H1 (cell line): ENCODE measurements at regions not wholly inside any gene's neighbourhood (a gene's known extent, or its start where the extent isn't known, plus 50 kb on each side); places are given as distances from the start of the nearest gene placed in this dataset.

Experiments used
- CTCF ChIA-PET: fragments of 300-600 bp; sonication (Branson Sonifier 250); formaldehyde crosslinking; loops from one replicate; lab custom pipeline; 2021; ENCODE audit not compliant: partially characterized antibody; lab: Charles Lee
- POLR2A ChIA-PET: fragments of 300-600 bp; sonication (Branson Sonifier 250); formaldehyde crosslinking; loops from one replicate; lab custom pipeline; 2021; ENCODE audit warnings: inconsistent platforms; ENCODE audit not compliant: partially characterized antibody; lab: Charles Lee
- DNase-seq, 2 experiments: peaks; one replicate each; pipeline versions ENCODE4 v3.0.0 to v3.0.0-alpha.2; 2010 to 2022; ENCODE audit warnings: low spot score in 2 of 2, low read depth in 1 of 2, mixed read lengths in 1 of 2
- FAIRE-seq: peaks from 2 replicates; lab custom pipeline; 2011; peaks lifted over from hg19 to GRCh38; lab: Jason Lieb, UNC
- H2AFZ ChIP-seq: 2 replicates; pipeline ENCODE4 v1.8.1; 2012; ENCODE audit warnings: low read length, inconsistent platforms
- H2AK5ac ChIP-seq: 2 replicates; pipeline ENCODE4 v1.6.1; 2013; ENCODE audit warnings: low read depth, low read length
- H2BK120ac ChIP-seq: replicated peaks from 2 replicates; pipeline ENCODE3; 2013; ENCODE audit warnings: low read depth, low read length, inconsistent platforms
- H2BK12ac ChIP-seq: 2 replicates; pipeline ENCODE4 v1.6.1; 2013; ENCODE audit warnings: low read depth, low read length
- H2BK15ac ChIP-seq: 2 replicates; pipeline ENCODE4 v1.6.1; 2013; ENCODE audit warnings: low read length
- H2BK20ac ChIP-seq: 2 replicates; pipeline ENCODE4 v1.6.1; 2013; ENCODE audit warnings: low read length
- H2BK5ac ChIP-seq: 2 replicates; pipeline ENCODE4 v1.6.1; 2013; ENCODE audit warnings: low read depth, low read length
- H3K14ac ChIP-seq: 2 replicates; pipeline ENCODE4 v1.6.1; 2013; ENCODE audit warnings: inconsistent platforms; ENCODE audit not compliant: insufficient read length
- H3K18ac ChIP-seq: 2 replicates; pipeline ENCODE4 v1.6.1; 2013; ENCODE audit warnings: low read length; ENCODE audit errors: extremely low read depth
- H3K23ac ChIP-seq: 2 replicates; pipeline ENCODE4 v1.6.1; 2013; ENCODE audit warnings: inconsistent platforms; ENCODE audit not compliant: insufficient read length
- H3K23me2 ChIP-seq: 2 replicates; pipeline ENCODE4 v1.6.1; 2013; ENCODE audit warnings: low read depth, low read length
- H3K27ac ChIP-seq: 2 replicates; pipeline ENCODE4 v1.6.1; 2011; ENCODE audit warnings: low read depth, low read length, inconsistent platforms
- H3K27me3 ChIP-seq, 4 experiments: replicated peaks in 1 of 4; 1 replicate in 1 of 4; 2 replicates in 3 of 4; pipeline versions ENCODE4 v1.6.1 to v1.8.1; 2011 to 2013; ENCODE audit warnings: low read length in 3 of 4, mild to moderate bottlenecking in 3 of 4, inconsistent platforms in 2 of 4, mixed read lengths in 2 of 4, moderate library complexity in 1 of 4; ENCODE audit not compliant: control insufficient read depth in 3 of 4, insufficient read depth in 3 of 4; ENCODE audit errors: extremely low read depth in 1 of 4
- H3K36me3 ChIP-seq, 4 experiments: 2 replicates each; pipeline versions ENCODE4 v1.6.1 to v1.8.1; 2011 to 2013; ENCODE audit warnings: mild to moderate bottlenecking in 4 of 4, low read length in 3 of 4, moderate library complexity in 2 of 4, control low read depth in 1 of 4, inconsistent platforms in 1 of 4; ENCODE audit not compliant: insufficient read depth in 4 of 4, control insufficient read depth in 2 of 4
- H3K4ac ChIP-seq: replicated peaks from 2 replicates; pipeline ENCODE3; 2013; ENCODE audit warnings: low read length, low read depth, mixed read lengths, inconsistent platforms; ENCODE audit not compliant: insufficient read length
- H3K4me1 ChIP-seq, 4 experiments: replicated peaks in 1 of 4; 1 replicate in 1 of 4; 2 replicates in 3 of 4; pipeline versions ENCODE4 v1.6.1 to v1.8.1; 2011 to 2013; ENCODE audit warnings: low read length in 3 of 4, inconsistent platforms in 2 of 4, mixed read lengths in 1 of 4; ENCODE audit not compliant: insufficient read depth in 4 of 4, control insufficient read depth in 3 of 4
- H3K4me2 ChIP-seq, 2 experiments: 2 replicates each; pipeline versions ENCODE4 v1.6.1 to v1.8.1; 2011 to 2013; ENCODE audit warnings: low read depth in 2 of 2, low read length in 2 of 2, control low read depth in 1 of 2, inconsistent platforms in 1 of 2, mild to moderate bottlenecking in 1 of 2; ENCODE audit not compliant: insufficient read depth in 1 of 2
- H3K4me3 ChIP-seq, 4 experiments: fragments of 200-600, 300-600 bp in 1 of 4; sonication (generic), shearing (Covaris generic), sonication (Bioruptor Twin) in 1 of 4; 2 replicates each; pipeline versions ENCODE4 v1.5.1 to v1.8.1; 2011 to 2016; ENCODE audit warnings: low read length in 4 of 4, low read depth in 3 of 4, control low read depth in 2 of 4, inconsistent platforms in 2 of 4, mild to moderate bottlenecking in 2 of 4, mixed read lengths in 1 of 4, moderate library complexity in 1 of 4; ENCODE audit not compliant: insufficient read depth in 2 of 4; ENCODE audit errors: extremely low read depth in 1 of 4
- H3K56ac ChIP-seq: replicated peaks from 2 replicates; pipeline ENCODE3; 2013; ENCODE audit warnings: low read depth, mild to moderate bottlenecking, mixed read lengths, low read length, inconsistent platforms; ENCODE audit not compliant: insufficient read length
- H3K79me1 ChIP-seq: 2 replicates; pipeline ENCODE4 v1.6.1; 2013; ENCODE audit warnings: low read depth, low read length, control low read depth
- H3K79me2 ChIP-seq, 2 experiments: 2 replicates each; pipeline versions ENCODE4 v1.6.1 to v1.8.1; 2012 to 2013; ENCODE audit warnings: low read length in 2 of 2, mild to moderate bottlenecking in 2 of 2, inconsistent platforms in 1 of 2; ENCODE audit not compliant: insufficient read depth in 2 of 2, control insufficient read depth in 1 of 2
- H3K9ac ChIP-seq, 4 experiments: replicated peaks in 1 of 4; 1 replicate in 1 of 4; 2 replicates in 3 of 4; pipeline versions ENCODE4 v1.6.1 to v1.8.1; 2011 to 2013; ENCODE audit warnings: low read depth in 3 of 4, low read length in 3 of 4, control low read depth in 2 of 4, mild to moderate bottlenecking in 2 of 4, moderate library complexity in 2 of 4, inconsistent platforms in 1 of 4; ENCODE audit errors: extremely low read depth in 1 of 4
- H3K9me3 ChIP-seq, 2 experiments: 2 replicates each; pipeline versions ENCODE4 v1.6.1 to v1.8.1; 2012 to 2013; ENCODE audit warnings: mild to moderate bottlenecking in 2 of 2, moderate library complexity in 2 of 2, control low read depth in 1 of 2, inconsistent platforms in 1 of 2, low read depth in 1 of 2, low read length in 1 of 2, mixed read lengths in 1 of 2; ENCODE audit not compliant: insufficient read depth in 2 of 2
- H4K20me1 ChIP-seq, 2 experiments: replicated peaks in 1 of 2; 2 replicates each; pipeline versions ENCODE3 to v1.8.1; 2011 to 2013; ENCODE audit warnings: inconsistent platforms in 2 of 2, low read length in 2 of 2, mild to moderate bottlenecking in 1 of 2; ENCODE audit not compliant: insufficient read depth in 2 of 2, control insufficient read depth in 1 of 2
- H4K5ac ChIP-seq: 2 replicates; pipeline ENCODE4 v1.6.1; 2013; ENCODE audit warnings: low read length, low read depth, mixed read lengths, inconsistent platforms; ENCODE audit not compliant: insufficient read length
- H4K8ac ChIP-seq: 2 replicates; pipeline ENCODE4 v1.8.0; 2013; ENCODE audit warnings: mild to moderate bottlenecking, moderate library complexity, low read length, inconsistent platforms; ENCODE audit not compliant: insufficient read depth; ENCODE audit errors: extremely low read depth
- H4K91ac ChIP-seq: replicated peaks from 2 replicates; pipeline ENCODE3; 2013; ENCODE audit warnings: low read length, mixed read lengths, inconsistent platforms; ENCODE audit not compliant: insufficient read length
- BACH1 ChIP-seq: IDR thresholded peaks from 2 replicates; pipeline ENCODE4 v1.6.1; 2012; ENCODE audit warnings: low read length, improper control_type of control experiment
- CHD1 ChIP-seq: IDR thresholded peaks from 2 replicates; pipeline ENCODE4 v1.6.1; 2012; ENCODE audit warnings: low read depth, low read length, improper control_type of control experiment
- HDAC6 ChIP-seq: IDR thresholded peaks from one replicate; pipeline ENCODE4 v1.7.1; 2012; ENCODE audit warnings: low read depth, mild to moderate bottlenecking, inconsistent platforms, low read length, moderate library complexity
- JUND ChIP-seq: IDR thresholded peaks from 2 replicates; pipeline ENCODE4 v1.6.1; 2011; ENCODE audit warnings: mild to moderate bottlenecking, improper control_type of control experiment, low read length
- KDM1A ChIP-seq: fragments of 200-600, 300-600 bp; sonication (generic); IDR thresholded peaks from 2 replicates; pipeline ENCODE4 v1.7.1; 2016; ENCODE audit warnings: mild to moderate bottlenecking, low read length, borderline replicate concordance
- KDM5A ChIP-seq: fragments of 200-600 bp; IDR thresholded peaks from 2 replicates; pipeline ENCODE4 v1.7.1; 2012; ENCODE audit warnings: mild to moderate bottlenecking, low read length, inconsistent platforms, mixed read lengths
- MAX ChIP-seq: IDR thresholded peaks from 2 replicates; pipeline ENCODE4 v1.6.1; 2012; ENCODE audit warnings: inconsistent platforms
- POLR2AphosphoS5 ChIP-seq: IDR thresholded peaks from 2 replicates; pipeline ENCODE4 v1.6.1; 2011; ENCODE audit warnings: low read depth, low read length
- RAD21 ChIP-seq, 2 experiments: IDR thresholded peaks in 1 of 2; conservative IDR thresholded peaks in 1 of 2; 2 replicates each; pipeline ENCODE4 v1.6.1; 2011; ENCODE audit warnings: low read depth in 2 of 2, low read length in 2 of 2, improper control_type of control experiment in 1 of 2, inconsistent platforms in 1 of 2, mild to moderate bottlenecking in 1 of 2, moderate library complexity in 1 of 2
- SAP30 ChIP-seq: fragments of 300-600 bp; sonication (generic); IDR thresholded peaks from 2 replicates; pipeline ENCODE4 v1.7.1; 2012; ENCODE audit warnings: low read length, moderate library complexity, mild to moderate bottlenecking, inconsistent platforms; ENCODE audit not compliant: insufficient read depth, insufficient replicate concordance
- SP1 ChIP-seq: IDR thresholded peaks from 2 replicates; pipeline ENCODE4 v1.6.1; 2011; ENCODE audit warnings: low read depth, low read length
- SUZ12 ChIP-seq: fragments of 200-600 bp; sonication (generic); IDR thresholded peaks from 2 replicates; pipeline ENCODE4 v1.6.1; 2012; ENCODE audit warnings: mild to moderate bottlenecking, inconsistent platforms, low read length, moderate library complexity, mixed read lengths
- WGBS, 2 experiments: shearing (Covaris generic) in 1 of 2; methylation state at CpG; one replicate each; pipeline versions ENCODE4 v1.1.6 to v1.1.7; 2013 to 2015; ENCODE audit warnings: low lambda C conversion rate in 2 of 2, mixed read lengths in 2 of 2, inconsistent platforms in 1 of 2, low coverage in 1 of 2, missing lambda C conversion rate in 1 of 2; ENCODE audit not compliant: insufficient replicate concordance in 2 of 2, insufficient coverage in 1 of 2, insufficient read length in 1 of 2; ENCODE audit errors: extremely low coverage in 1 of 2, missing lambda C conversion rate in 1 of 2; 5-methylcytosine and 5-hydroxymethylcytosine counted together
- TF ChIP-seq, protein P1 (sequence below), 3 experiments: IDR thresholded peaks; 1 replicate in 2 of 3; 2 replicates in 1 of 3; pipeline versions ENCODE4 v1.5.1 to v1.6.1; 2011; ENCODE audit warnings: low read length in 3 of 3, mild to moderate bottlenecking in 3 of 3, inconsistent platforms in 2 of 3, low read depth in 1 of 3, moderate library complexity in 1 of 3; ENCODE audit not compliant: insufficient read depth in 1 of 3; ENCODE audit errors: control extremely low read depth in 1 of 3

GRCh38 chr14:82159624-82160023 is 626.0 kb upstream of the SEL1L start:
- 89% methylated on average over 3 of the region's 3 CpGs; no CpG with 5 or more reads in 1 of the 2 experiments for whole genome bisulfite sequencing, 2 experiments
- POLR2A ChIA-PET, result no interaction called here
- H3K36me3 ChIP-seq, result no peaks in the 10 kb centered on the region
- TF ChIP-seq CHD1 (no peak), KDM5A (no peak), SAP30 (no peak), JUND (no peak), MAX (no peak), HDAC6 (no peak), KDM1A (no peak), POLR2AphosphoS5 (no peak), SUZ12 (no peak), BACH1 (no peak), RAD21 (IDR thresholded peaks at IDR 0.05 in 1 of 2, conservative IDR thresholded peaks at IDR 0.05 in 1 of 2; ENCODE audit: low read depth in 2 of 2, low read length in 2 of 2) (no peak), SP1 (no peak)
- TF ChIP-seq, protein P1, sequence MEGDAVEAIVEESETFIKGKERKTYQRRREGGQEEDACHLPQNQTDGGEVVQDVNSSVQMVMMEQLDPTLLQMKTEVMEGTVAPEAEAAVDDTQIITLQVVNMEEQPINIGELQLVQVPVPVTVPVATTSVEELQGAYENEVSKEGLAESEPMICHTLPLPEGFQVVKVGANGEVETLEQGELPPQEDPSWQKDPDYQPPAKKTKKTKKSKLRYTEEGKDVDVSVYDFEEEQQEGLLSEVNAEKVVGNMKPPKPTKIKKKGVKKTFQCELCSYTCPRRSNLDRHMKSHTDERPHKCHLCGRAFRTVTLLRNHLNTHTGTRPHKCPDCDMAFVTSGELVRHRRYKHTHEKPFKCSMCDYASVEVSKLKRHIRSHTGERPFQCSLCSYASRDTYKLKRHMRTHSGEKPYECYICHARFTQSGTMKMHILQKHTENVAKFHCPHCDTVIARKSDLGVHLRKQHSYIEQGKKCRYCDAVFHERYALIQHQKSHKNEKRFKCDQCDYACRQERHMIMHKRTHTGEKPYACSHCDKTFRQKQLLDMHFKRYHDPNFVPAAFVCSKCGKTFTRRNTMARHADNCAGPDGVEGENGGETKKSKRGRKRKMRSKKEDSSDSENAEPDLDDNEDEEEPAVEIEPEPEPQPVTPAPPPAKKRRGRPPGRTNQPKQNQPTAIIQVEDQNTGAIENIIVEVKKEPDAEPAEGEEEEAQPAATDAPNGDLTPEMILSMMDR (IDR thresholded peaks at IDR 0.05; ENCODE audit: control extremely low read depth in 1 of 3, insufficient read depth in 1 of 3, low read depth in 1 of 3, low read length in 3 of 3), result no peak

More at GRCh38 chr14:82159624-82160023, 626.0 kb upstream of the SEL1L start:
- CTCF ChIA-PET, result no interaction called here
- Histone ChIP-seq H4K5ac (no peak overlapping the region), H3K4me2 (no peak overlapping the region), H3K4me1 (no peaks in the 10 kb centered on the region), H3K27ac (no peak overlapping the region), H3K56ac (no peak overlapping the region), H3K23ac (no peak overlapping the region), H4K91ac (no peak overlapping the region), H2BK15ac (no peak overlapping the region), H3K27me3 (no peaks in the 10 kb centered on the region), H3K79me1 (no peaks in the 10 kb centered on the region), H2BK5ac (no peak overlapping the region), H2BK12ac (no peak overlapping the region), H3K4me3 (no peak overlapping the region), H4K20me1 (no peaks in the 10 kb centered on the region), H2AFZ (no peak overlapping the region), H2BK120ac (no peak overlapping the region), H3K23me2 (no peaks in the 10 kb centered on the region), H3K9me3 (peaks cover 11 to 21% of the 10 kb centered on the region in 2 experiments), H3K14ac (no peak overlapping the region), H4K8ac (no peak overlapping the region), H3K4ac (no peak overlapping the region), H3K9ac (no peak overlapping the region), H3K79me2 (no peaks in the 10 kb centered on the region), H3K18ac (no peak overlapping the region), H2BK20ac (no peak overlapping the region), H2AK5ac (no peak overlapping the region)
- DNase-seq, result no peak
- no peak for FAIRE-seq
